ENCODE measurements at regions not wholly inside any gene's neighbourhood (a gene's known extent, or its start where the extent isn't known, plus 50 kb on each side); places are given as distances from the start of the nearest gene placed in this dataset.

DNA sequence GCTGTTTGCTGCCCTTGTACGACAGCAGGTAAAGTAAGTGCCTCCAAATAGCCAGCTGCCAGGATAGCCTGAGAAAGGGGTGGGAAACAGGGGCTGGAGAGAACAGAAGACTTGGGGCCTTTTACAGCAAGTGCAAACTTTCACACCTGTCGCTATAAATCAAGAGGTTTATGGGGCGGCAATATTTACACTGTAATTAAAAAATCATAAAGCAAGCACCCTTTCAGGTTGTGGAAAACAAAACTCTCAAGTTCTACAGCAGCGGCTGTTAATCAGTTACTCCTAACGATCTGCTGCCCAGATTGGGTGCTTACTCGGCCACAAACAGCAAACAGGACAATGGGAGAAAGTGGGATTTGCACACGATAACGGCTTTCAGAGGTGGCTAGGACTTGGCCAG is 359.5 kb upstream of the ETAA1 start:
- no peak overlapping the region; the same call in 1 of the 2 replicates for H3K27ac ChIP-seq (ENCODE audit: extremely low read depth, low read depth, low read length)
- no peaks in the 10 kb centered on the region for H3K36me3 ChIP-seq (ENCODE audit: control insufficient read depth in 2 of 2, insufficient read depth in 1 of 2, low read length in 2 of 2)
- no peaks in the 10 kb centered on the region for H3K9me3 ChIP-seq (ENCODE audit: control insufficient read depth, insufficient read depth, low read depth, low read length)
- no peak overlapping the region for H3K4me3 ChIP-seq (ENCODE audit: low read depth, low read length)
- CTCF ChIA-PET, result interaction anchor here (0.6 to 1.0 kb wide), 2 partner anchors 16 to 197 kb away, joined by 3 to 4 read pairs; no protein-coding TSS in a partner anchor
- POLR2A ChIA-PET, result no interaction called here
- H3K4me1 ChIP-seq (ENCODE audit: control insufficient read depth, insufficient read depth, low read length), result peaks cover 15% of the 10 kb centered on the region
- TF ChIP-seq ZBTB17 (tag by site-specific recombination; IDR thresholded peaks at IDR 0.05), result 0 out of 2 replicates have a peak, but pooled peaks have one; percentile 32
- peak; percentile 67 for TF ChIP-seq WT1 (tag by site-specific recombination; IDR thresholded peaks at IDR 0.05)
- peak; percentile 66; the same call in 1 of the 2 replicates for TF ChIP-seq IKZF3 (tag by site-specific recombination; IDR thresholded peaks at IDR 0.05)
- TF ChIP-seq KLF9 (tag by site-specific recombination; IDR thresholded peaks at IDR 0.05; ENCODE audit: low read depth), result no peak
- TF ChIP-seq ZNF423 (tag by site-specific recombination; IDR thresholded peaks at IDR 0.05), result no peak
- TF ChIP-seq, protein P1, sequence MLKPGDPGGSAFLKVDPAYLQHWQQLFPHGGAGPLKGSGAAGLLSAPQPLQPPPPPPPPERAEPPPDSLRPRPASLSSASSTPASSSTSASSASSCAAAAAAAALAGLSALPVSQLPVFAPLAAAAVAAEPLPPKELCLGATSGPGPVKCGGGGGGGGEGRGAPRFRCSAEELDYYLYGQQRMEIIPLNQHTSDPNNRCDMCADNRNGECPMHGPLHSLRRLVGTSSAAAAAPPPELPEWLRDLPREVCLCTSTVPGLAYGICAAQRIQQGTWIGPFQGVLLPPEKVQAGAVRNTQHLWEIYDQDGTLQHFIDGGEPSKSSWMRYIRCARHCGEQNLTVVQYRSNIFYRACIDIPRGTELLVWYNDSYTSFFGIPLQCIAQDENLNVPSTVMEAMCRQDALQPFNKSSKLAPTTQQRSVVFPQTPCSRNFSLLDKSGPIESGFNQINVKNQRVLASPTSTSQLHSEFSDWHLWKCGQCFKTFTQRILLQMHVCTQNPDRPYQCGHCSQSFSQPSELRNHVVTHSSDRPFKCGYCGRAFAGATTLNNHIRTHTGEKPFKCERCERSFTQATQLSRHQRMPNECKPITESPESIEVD (tag by site-specific recombination; IDR thresholded peaks at IDR 0.05), result peak; percentile 54; the same call in 1 of the 2 replicates
- TF ChIP-seq, protein P2, sequence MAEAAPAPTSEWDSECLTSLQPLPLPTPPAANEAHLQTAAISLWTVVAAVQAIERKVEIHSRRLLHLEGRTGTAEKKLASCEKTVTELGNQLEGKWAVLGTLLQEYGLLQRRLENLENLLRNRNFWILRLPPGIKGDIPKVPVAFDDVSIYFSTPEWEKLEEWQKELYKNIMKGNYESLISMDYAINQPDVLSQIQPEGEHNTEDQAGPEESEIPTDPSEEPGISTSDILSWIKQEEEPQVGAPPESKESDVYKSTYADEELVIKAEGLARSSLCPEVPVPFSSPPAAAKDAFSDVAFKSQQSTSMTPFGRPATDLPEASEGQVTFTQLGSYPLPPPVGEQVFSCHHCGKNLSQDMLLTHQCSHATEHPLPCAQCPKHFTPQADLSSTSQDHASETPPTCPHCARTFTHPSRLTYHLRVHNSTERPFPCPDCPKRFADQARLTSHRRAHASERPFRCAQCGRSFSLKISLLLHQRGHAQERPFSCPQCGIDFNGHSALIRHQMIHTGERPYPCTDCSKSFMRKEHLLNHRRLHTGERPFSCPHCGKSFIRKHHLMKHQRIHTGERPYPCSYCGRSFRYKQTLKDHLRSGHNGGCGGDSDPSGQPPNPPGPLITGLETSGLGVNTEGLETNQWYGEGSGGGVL (tag by site-specific recombination; IDR thresholded peaks at IDR 0.05), result no peak
- TF ChIP-seq, protein P3, sequence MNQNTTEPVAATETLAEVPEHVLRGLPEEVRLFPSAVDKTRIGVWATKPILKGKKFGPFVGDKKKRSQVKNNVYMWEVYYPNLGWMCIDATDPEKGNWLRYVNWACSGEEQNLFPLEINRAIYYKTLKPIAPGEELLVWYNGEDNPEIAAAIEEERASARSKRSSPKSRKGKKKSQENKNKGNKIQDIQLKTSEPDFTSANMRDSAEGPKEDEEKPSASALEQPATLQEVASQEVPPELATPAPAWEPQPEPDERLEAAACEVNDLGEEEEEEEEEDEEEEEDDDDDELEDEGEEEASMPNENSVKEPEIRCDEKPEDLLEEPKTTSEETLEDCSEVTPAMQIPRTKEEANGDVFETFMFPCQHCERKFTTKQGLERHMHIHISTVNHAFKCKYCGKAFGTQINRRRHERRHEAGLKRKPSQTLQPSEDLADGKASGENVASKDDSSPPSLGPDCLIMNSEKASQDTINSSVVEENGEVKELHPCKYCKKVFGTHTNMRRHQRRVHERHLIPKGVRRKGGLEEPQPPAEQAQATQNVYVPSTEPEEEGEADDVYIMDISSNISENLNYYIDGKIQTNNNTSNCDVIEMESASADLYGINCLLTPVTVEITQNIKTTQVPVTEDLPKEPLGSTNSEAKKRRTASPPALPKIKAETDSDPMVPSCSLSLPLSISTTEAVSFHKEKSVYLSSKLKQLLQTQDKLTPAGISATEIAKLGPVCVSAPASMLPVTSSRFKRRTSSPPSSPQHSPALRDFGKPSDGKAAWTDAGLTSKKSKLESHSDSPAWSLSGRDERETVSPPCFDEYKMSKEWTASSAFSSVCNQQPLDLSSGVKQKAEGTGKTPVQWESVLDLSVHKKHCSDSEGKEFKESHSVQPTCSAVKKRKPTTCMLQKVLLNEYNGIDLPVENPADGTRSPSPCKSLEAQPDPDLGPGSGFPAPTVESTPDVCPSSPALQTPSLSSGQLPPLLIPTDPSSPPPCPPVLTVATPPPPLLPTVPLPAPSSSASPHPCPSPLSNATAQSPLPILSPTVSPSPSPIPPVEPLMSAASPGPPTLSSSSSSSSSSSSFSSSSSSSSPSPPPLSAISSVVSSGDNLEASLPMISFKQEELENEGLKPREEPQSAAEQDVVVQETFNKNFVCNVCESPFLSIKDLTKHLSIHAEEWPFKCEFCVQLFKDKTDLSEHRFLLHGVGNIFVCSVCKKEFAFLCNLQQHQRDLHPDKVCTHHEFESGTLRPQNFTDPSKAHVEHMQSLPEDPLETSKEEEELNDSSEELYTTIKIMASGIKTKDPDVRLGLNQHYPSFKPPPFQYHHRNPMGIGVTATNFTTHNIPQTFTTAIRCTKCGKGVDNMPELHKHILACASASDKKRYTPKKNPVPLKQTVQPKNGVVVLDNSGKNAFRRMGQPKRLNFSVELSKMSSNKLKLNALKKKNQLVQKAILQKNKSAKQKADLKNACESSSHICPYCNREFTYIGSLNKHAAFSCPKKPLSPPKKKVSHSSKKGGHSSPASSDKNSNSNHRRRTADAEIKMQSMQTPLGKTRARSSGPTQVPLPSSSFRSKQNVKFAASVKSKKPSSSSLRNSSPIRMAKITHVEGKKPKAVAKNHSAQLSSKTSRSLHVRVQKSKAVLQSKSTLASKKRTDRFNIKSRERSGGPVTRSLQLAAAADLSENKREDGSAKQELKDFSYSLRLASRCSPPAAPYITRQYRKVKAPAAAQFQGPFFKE (tag by site-specific recombination; IDR thresholded peaks at IDR 0.05; ENCODE audit: borderline replicate concordance), result no peak
- TF ChIP-seq, protein P4, sequence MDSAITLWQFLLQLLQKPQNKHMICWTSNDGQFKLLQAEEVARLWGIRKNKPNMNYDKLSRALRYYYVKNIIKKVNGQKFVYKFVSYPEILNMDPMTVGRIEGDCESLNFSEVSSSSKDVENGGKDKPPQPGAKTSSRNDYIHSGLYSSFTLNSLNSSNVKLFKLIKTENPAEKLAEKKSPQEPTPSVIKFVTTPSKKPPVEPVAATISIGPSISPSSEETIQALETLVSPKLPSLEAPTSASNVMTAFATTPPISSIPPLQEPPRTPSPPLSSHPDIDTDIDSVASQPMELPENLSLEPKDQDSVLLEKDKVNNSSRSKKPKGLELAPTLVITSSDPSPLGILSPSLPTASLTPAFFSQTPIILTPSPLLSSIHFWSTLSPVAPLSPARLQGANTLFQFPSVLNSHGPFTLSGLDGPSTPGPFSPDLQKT (IDR thresholded peaks at IDR 0.05; ENCODE audit: borderline replicate concordance, low read depth, low read length), result no peak
- no peak for TF ChIP-seq ZNF221 (tag by site-specific recombination; IDR thresholded peaks at IDR 0.05; ENCODE audit: borderline replicate concordance)
- TF ChIP-seq ZNF324 (tag by site-specific recombination; IDR thresholded peaks at IDR 0.05), result no peak
- no peak for TF ChIP-seq ZFP69B (tag by site-specific recombination; IDR thresholded peaks at IDR 0.05)
- TF ChIP-seq, protein P5, sequence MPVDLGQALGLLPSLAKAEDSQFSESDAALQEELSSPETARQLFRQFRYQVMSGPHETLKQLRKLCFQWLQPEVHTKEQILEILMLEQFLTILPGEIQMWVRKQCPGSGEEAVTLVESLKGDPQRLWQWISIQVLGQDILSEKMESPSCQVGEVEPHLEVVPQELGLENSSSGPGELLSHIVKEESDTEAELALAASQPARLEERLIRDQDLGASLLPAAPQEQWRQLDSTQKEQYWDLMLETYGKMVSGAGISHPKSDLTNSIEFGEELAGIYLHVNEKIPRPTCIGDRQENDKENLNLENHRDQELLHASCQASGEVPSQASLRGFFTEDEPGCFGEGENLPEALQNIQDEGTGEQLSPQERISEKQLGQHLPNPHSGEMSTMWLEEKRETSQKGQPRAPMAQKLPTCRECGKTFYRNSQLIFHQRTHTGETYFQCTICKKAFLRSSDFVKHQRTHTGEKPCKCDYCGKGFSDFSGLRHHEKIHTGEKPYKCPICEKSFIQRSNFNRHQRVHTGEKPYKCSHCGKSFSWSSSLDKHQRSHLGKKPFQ (tag by site-specific recombination; IDR thresholded peaks at IDR 0.05), result no peak
- TF ChIP-seq, protein P6, sequence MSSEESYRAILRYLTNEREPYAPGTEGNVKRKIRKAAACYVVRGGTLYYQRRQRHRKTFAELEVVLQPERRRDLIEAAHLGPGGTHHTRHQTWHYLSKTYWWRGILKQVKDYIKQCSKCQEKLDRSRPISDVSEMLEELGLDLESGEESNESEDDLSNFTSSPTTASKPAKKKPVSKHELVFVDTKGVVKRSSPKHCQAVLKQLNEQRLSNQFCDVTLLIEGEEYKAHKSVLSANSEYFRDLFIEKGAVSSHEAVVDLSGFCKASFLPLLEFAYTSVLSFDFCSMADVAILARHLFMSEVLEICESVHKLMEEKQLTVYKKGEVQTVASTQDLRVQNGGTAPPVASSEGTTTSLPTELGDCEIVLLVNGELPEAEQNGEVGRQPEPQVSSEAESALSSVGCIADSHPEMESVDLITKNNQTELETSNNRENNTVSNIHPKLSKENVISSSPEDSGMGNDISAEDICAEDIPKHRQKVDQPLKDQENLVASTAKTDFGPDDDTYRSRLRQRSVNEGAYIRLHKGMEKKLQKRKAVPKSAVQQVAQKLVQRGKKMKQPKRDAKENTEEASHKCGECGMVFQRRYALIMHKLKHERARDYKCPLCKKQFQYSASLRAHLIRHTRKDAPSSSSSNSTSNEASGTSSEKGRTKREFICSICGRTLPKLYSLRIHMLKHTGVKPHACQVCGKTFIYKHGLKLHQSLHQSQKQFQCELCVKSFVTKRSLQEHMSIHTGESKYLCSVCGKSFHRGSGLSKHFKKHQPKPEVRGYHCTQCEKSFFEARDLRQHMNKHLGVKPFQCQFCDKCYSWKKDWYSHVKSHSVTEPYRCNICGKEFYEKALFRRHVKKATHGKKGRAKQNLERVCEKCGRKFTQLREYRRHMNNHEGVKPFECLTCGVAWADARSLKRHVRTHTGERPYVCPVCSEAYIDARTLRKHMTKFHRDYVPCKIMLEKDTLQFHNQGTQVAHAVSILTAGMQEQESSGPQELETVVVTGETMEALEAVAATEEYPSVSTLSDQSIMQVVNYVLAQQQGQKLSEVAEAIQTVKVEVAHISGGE (tag by site-specific recombination; conservative IDR thresholded peaks at IDR 0.05; ENCODE audit: low read depth), result no peak
- no peak for TF ChIP-seq ZNF391 (tag by site-specific recombination; IDR thresholded peaks at IDR 0.05; ENCODE audit: borderline replicate concordance, low read depth)
- TF ChIP-seq, protein P7, sequence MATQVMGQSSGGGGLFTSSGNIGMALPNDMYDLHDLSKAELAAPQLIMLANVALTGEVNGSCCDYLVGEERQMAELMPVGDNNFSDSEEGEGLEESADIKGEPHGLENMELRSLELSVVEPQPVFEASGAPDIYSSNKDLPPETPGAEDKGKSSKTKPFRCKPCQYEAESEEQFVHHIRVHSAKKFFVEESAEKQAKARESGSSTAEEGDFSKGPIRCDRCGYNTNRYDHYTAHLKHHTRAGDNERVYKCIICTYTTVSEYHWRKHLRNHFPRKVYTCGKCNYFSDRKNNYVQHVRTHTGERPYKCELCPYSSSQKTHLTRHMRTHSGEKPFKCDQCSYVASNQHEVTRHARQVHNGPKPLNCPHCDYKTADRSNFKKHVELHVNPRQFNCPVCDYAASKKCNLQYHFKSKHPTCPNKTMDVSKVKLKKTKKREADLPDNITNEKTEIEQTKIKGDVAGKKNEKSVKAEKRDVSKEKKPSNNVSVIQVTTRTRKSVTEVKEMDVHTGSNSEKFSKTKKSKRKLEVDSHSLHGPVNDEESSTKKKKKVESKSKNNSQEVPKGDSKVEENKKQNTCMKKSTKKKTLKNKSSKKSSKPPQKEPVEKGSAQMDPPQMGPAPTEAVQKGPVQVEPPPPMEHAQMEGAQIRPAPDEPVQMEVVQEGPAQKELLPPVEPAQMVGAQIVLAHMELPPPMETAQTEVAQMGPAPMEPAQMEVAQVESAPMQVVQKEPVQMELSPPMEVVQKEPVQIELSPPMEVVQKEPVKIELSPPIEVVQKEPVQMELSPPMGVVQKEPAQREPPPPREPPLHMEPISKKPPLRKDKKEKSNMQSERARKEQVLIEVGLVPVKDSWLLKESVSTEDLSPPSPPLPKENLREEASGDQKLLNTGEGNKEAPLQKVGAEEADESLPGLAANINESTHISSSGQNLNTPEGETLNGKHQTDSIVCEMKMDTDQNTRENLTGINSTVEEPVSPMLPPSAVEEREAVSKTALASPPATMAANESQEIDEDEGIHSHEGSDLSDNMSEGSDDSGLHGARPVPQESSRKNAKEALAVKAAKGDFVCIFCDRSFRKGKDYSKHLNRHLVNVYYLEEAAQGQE (tag by site-specific recombination; IDR thresholded peaks at IDR 0.05), result no peak
- TF ChIP-seq SALL2 (tag by site-specific recombination; IDR thresholded peaks at IDR 0.05; ENCODE audit: borderline replicate concordance), result no peak
